ENCODE measurements at regions not wholly inside any gene's neighbourhood (a gene's known extent, or its start where the extent isn't known, plus 50 kb on each side); places are given as distances from the start of the nearest gene placed in this dataset.

GRCh38 chr5:2381861-2382260 lies 369.6 kb downstream of the IRX2 start:
- no peak overlapping the region for H3K9ac ChIP-seq (ENCODE audit: low read length)
- no peak overlapping the region for H3K4me3 ChIP-seq (ENCODE audit: low read length)
- H3K4me1 ChIP-seq (ENCODE audit: control insufficient read depth, insufficient read depth, low read length), result no peaks in the 10 kb centered on the region
- DNase-seq (ENCODE audit: low read depth), result no peak
- no peaks in the 10 kb centered on the region for H3K36me3 ChIP-seq (ENCODE audit: control insufficient read depth, insufficient read depth, low read length, severe bottlenecking)
- H3K27me3 ChIP-seq (replicated peaks; ENCODE audit: control insufficient read depth, insufficient read depth, low read length), result peaks cover 8% of the 10 kb centered on the region
- H3K9me3 ChIP-seq (ENCODE audit: control insufficient read depth, low read length), result no peaks in the 10 kb centered on the region

- H3K36me3 ChIP-seq (ENCODE audit: control insufficient read depth, insufficient read depth, low read length, severe bottlenecking), result no peaks in the 10 kb centered on the region
- H3K4me1 ChIP-seq (ENCODE audit: control insufficient read depth, insufficient read depth, low read length), result no peaks in the 10 kb centered on the region
- no peaks in the 10 kb centered on the region for H3K9me3 ChIP-seq (ENCODE audit: control insufficient read depth, low read length)
- H3K27me3 ChIP-seq (replicated peaks; ENCODE audit: control insufficient read depth, insufficient read depth, low read length), result peaks cover 5% of the 10 kb centered on the region
- H3K4me3 ChIP-seq (ENCODE audit: low read length), result no peak overlapping the region
- no peak for DNase-seq (ENCODE audit: low read depth)
- no peak overlapping the region for H3K9ac ChIP-seq (ENCODE audit: low read length)
Measured at GRCh38 chr5:2381070-2381469, 370.4 kb downstream of the IRX2 start.

- Histone ChIP-seq H3K9me3 (ENCODE audit: control insufficient read depth, low read length) (no peaks in the 10 kb centered on the region), H3K4me3 (ENCODE audit: low read length) (no peak overlapping the region), H3K36me3 (ENCODE audit: control insufficient read depth, insufficient read depth, low read length, severe bottlenecking) (no peaks in the 10 kb centered on the region), H3K9ac (ENCODE audit: low read length) (no peak overlapping the region), H3K4me1 (ENCODE audit: control insufficient read depth, insufficient read depth, low read length) (no peaks in the 10 kb centered on the region), H3K27me3 (replicated peaks; ENCODE audit: control insufficient read depth, insufficient read depth, low read length) (no peaks in the 10 kb centered on the region)
- DNase-seq (ENCODE audit: low read depth), result no peak
Measured at GRCh38 chr5:2378976-2379375, 372.5 kb downstream of the IRX2 start.

GRCh38 chr5:2378108-2378507 lies 373.4 kb downstream of the IRX2 start:
- no peak for DNase-seq (ENCODE audit: low read depth)
- H3K4me1 ChIP-seq (ENCODE audit: control insufficient read depth, insufficient read depth, low read length), result no peaks in the 10 kb centered on the region
- no peaks in the 10 kb centered on the region for H3K36me3 ChIP-seq (ENCODE audit: control insufficient read depth, insufficient read depth, low read length, severe bottlenecking)
- no peak overlapping the region for H3K9ac ChIP-seq (ENCODE audit: low read length)
- H3K27me3 ChIP-seq (replicated peaks; ENCODE audit: control insufficient read depth, insufficient read depth, low read length), result no peaks in the 10 kb centered on the region
- H3K9me3 ChIP-seq (ENCODE audit: control insufficient read depth, low read length), result no peaks in the 10 kb centered on the region
- H3K4me3 ChIP-seq (ENCODE audit: low read length), result no peak overlapping the region

GRCh38 chr5:2376486-2376885 lies 375.0 kb downstream of the IRX2 start:
- H3K27me3 ChIP-seq (replicated peaks; ENCODE audit: control insufficient read depth, insufficient read depth, low read length), result no peaks in the 10 kb centered on the region
- no peak overlapping the region for H3K9ac ChIP-seq (ENCODE audit: low read length)
- no peaks in the 10 kb centered on the region for H3K36me3 ChIP-seq (ENCODE audit: control insufficient read depth, insufficient read depth, low read length, severe bottlenecking)
- no peaks in the 10 kb centered on the region for H3K9me3 ChIP-seq (ENCODE audit: control insufficient read depth, low read length)
- H3K4me1 ChIP-seq (ENCODE audit: control insufficient read depth, insufficient read depth, low read length), result no peaks in the 10 kb centered on the region
- H3K4me3 ChIP-seq (ENCODE audit: low read length), result no peak overlapping the region
- DNase-seq (ENCODE audit: low read depth), result no peak

GRCh38 chr5:2375757-2376250 lies 375.7 kb downstream of the IRX2 start:
- no peaks in the 10 kb centered on the region for H3K27me3 ChIP-seq (replicated peaks; ENCODE audit: control insufficient read depth, insufficient read depth, low read length)
- no peak for DNase-seq (ENCODE audit: low read depth)
- no peaks in the 10 kb centered on the region for H3K4me1 ChIP-seq (ENCODE audit: control insufficient read depth, insufficient read depth, low read length)
- no peak overlapping the region for H3K4me3 ChIP-seq (ENCODE audit: low read length)
- no peaks in the 10 kb centered on the region for H3K36me3 ChIP-seq (ENCODE audit: control insufficient read depth, insufficient read depth, low read length, severe bottlenecking)
- H3K9me3 ChIP-seq (ENCODE audit: control insufficient read depth, low read length), result no peaks in the 10 kb centered on the region
- H3K9ac ChIP-seq (ENCODE audit: low read length), result no peak overlapping the region

GRCh38 chr5:2375291-2375690 lies 376.2 kb downstream of the IRX2 start:
- Histone ChIP-seq H3K4me3 (ENCODE audit: low read length) (no peak overlapping the region), H3K27me3 (replicated peaks; ENCODE audit: control insufficient read depth, insufficient read depth, low read length) (no peaks in the 10 kb centered on the region), H3K4me1 (ENCODE audit: control insufficient read depth, insufficient read depth, low read length) (no peaks in the 10 kb centered on the region), H3K9me3 (ENCODE audit: control insufficient read depth, low read length) (no peaks in the 10 kb centered on the region), H3K36me3 (ENCODE audit: control insufficient read depth, insufficient read depth, low read length, severe bottlenecking) (no peaks in the 10 kb centered on the region), H3K9ac (ENCODE audit: low read length) (no peak overlapping the region)
- no peak for DNase-seq (ENCODE audit: low read depth)

- Histone ChIP-seq H3K9me3 (ENCODE audit: control insufficient read depth, low read length) (no peaks in the 10 kb centered on the region), H3K27me3 (replicated peaks; ENCODE audit: control insufficient read depth, insufficient read depth, low read length) (no peaks in the 10 kb centered on the region), H3K4me1 (ENCODE audit: control insufficient read depth, insufficient read depth, low read length) (no peaks in the 10 kb centered on the region), H3K9ac (ENCODE audit: low read length) (no peak overlapping the region), H3K4me3 (ENCODE audit: low read length) (no peak overlapping the region), H3K36me3 (ENCODE audit: control insufficient read depth, insufficient read depth, low read length, severe bottlenecking) (no peaks in the 10 kb centered on the region)
- DNase-seq (ENCODE audit: low read depth), result no peak
Measured at GRCh38 chr5:2374703-2375102, 376.8 kb downstream of the IRX2 start.

- no peak for DNase-seq (ENCODE audit: low read depth)
- H3K9me3 ChIP-seq (ENCODE audit: control insufficient read depth, low read length), result no peaks in the 10 kb centered on the region
- H3K36me3 ChIP-seq (ENCODE audit: control insufficient read depth, insufficient read depth, low read length, severe bottlenecking), result no peaks in the 10 kb centered on the region
- H3K4me1 ChIP-seq (ENCODE audit: control insufficient read depth, insufficient read depth, low read length), result no peaks in the 10 kb centered on the region
- H3K27me3 ChIP-seq (replicated peaks; ENCODE audit: control insufficient read depth, insufficient read depth, low read length), result no peaks in the 10 kb centered on the region
- H3K9ac ChIP-seq (ENCODE audit: low read length), result no peak overlapping the region
- no peak overlapping the region for H3K4me3 ChIP-seq (ENCODE audit: low read length)
Measured at GRCh38 chr5:2373631-2374030, 377.8 kb downstream of the IRX2 start.

GRCh38 chr5:2371419-2371710 lies 380.1 kb downstream of the IRX2 start:
- Histone ChIP-seq H3K36me3 (ENCODE audit: control insufficient read depth, insufficient read depth, low read length, severe bottlenecking) (no peaks in the 10 kb centered on the region), H3K9ac (ENCODE audit: low read length) (no peak overlapping the region), H3K4me3 (ENCODE audit: low read length) (no peak overlapping the region), H3K9me3 (ENCODE audit: control insufficient read depth, low read length) (no peaks in the 10 kb centered on the region), H3K27me3 (replicated peaks; ENCODE audit: control insufficient read depth, insufficient read depth, low read length) (no peaks in the 10 kb centered on the region), H3K4me1 (ENCODE audit: control insufficient read depth, insufficient read depth, low read length) (no peaks in the 10 kb centered on the region)
- no peak for DNase-seq (ENCODE audit: low read depth)

- H3K9me3 ChIP-seq (ENCODE audit: control insufficient read depth, low read length), result no peaks in the 10 kb centered on the region
- no peaks in the 10 kb centered on the region for H3K36me3 ChIP-seq (ENCODE audit: control insufficient read depth, insufficient read depth, low read length, severe bottlenecking)
- H3K9ac ChIP-seq (ENCODE audit: low read length), result no peak overlapping the region
- no peaks in the 10 kb centered on the region for H3K4me1 ChIP-seq (ENCODE audit: control insufficient read depth, insufficient read depth, low read length)
- H3K4me3 ChIP-seq (ENCODE audit: low read length), result no peak overlapping the region
- no peak for DNase-seq (ENCODE audit: low read depth)
- no peaks in the 10 kb centered on the region for H3K27me3 ChIP-seq (replicated peaks; ENCODE audit: control insufficient read depth, insufficient read depth, low read length)
Measured at GRCh38 chr5:2370626-2371418, 380.7 kb downstream of the IRX2 start.

GRCh38 chr5:2369178-2369577 lies 382.3 kb downstream of the IRX2 start:
- no peaks in the 10 kb centered on the region for H3K36me3 ChIP-seq (ENCODE audit: control insufficient read depth, insufficient read depth, low read length, severe bottlenecking)
- H3K27me3 ChIP-seq (replicated peaks; ENCODE audit: control insufficient read depth, insufficient read depth, low read length), result no peaks in the 10 kb centered on the region
- no peak overlapping the region for H3K9ac ChIP-seq (ENCODE audit: low read length)
- no peak for DNase-seq (ENCODE audit: low read depth)
- peaks cover 12% of the 10 kb centered on the region for H3K9me3 ChIP-seq (ENCODE audit: control insufficient read depth, low read length)
- H3K4me1 ChIP-seq (ENCODE audit: control insufficient read depth, insufficient read depth, low read length), result no peaks in the 10 kb centered on the region
- H3K4me3 ChIP-seq (ENCODE audit: low read length), result no peak overlapping the region

All from adipocyte (in vitro differentiated cells).